Left renal pelvis (tissue), 4 donors: ENCODE measurements at regions not wholly inside any gene's neighbourhood (a gene's known extent, or its start where the extent isn't known, plus 50 kb on each side); places are given as distances from the start of the nearest gene placed in this dataset.

Source experiments
- DNase-seq, 4 donors: peaks; one replicate each; pipeline ENCODE4 v3.0.0-alpha.2; 2013; ENCODE audit warnings: low read depth in 4 of 4, low spot score in 3 of 4

DNA sequence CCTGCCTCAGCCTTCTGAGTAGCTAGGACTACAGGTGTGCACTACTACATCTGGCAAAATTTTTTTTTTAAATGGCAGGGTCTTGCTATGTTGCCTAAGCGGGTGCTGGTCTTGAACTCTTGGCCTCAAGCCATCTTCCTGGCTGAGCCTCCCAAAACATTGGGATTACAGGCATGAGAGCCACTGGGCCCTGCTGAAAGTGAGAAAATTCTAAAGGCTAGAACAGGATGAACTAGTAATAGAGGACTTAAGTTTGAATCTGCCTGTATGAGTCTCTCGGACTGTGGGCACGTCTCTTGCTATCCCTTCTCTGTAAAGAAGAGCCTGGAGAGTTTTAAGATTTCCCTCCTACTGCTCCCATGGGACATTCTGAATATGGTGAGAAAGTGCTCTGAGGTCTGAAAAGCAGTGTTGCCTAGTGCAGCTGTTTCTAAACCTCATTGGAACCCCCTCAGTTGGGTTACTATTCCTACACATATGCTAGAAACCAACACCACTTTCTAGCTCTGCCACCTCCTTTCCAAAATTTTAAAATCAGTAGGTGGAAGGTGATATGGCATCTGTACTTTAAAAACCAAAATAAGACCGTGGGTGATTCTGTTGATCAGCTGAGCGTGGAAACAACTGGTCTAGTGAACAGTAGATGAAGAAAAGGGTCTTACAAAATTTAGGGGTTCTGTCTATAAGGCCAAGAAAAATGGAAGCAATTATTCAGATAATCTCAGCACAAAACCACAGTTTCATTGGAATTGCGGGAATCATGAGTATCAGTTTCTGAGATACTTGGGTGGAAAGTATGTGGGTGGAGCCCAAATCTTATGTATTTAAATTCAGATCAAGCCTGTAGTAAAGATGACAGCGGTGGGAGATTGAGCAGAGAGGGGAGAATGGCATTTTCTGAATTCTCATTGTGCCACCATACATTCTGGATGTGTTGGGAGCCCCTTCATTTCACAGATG is 259.8 kb upstream of the CXCR4 start:
- DNase-seq: no peak

GRCh38 chr2:136376798-136377211 is 258.9 kb upstream of the CXCR4 start:
- DNase-seq: peak in 1 of 4 donors; percentile 14

DNA sequence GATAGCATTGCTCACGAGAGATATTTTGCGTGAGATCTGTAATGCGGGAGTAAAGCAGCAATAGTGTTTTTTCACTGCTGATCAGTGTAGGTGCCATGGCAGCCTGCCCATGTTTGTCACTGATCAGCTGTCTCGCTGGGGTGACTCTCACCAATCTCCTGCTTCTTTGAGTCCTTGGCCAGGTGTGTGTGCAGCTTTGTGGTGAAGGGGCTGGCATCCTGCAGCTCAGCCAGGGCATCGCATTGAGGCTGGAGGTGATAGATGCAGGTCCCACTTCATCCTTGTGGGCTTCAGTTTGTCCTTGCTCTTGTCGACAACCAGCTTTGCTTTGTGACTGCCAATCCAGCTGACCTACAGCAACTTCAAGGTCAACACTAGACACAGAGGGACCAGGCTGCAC is 258.3 kb upstream of the CXCR4 start:
- DNase-seq: no peak

- DNase-seq: no peak
Observed at GRCh38 chr2:136375017-136375901, 257.3 kb upstream of the CXCR4 start.

GRCh38 chr2:136373841-136374240 is 255.9 kb upstream of the CXCR4 start:
- DNase-seq: no peak

- DNase-seq: no peak
Observed at GRCh38 chr2:136373029-136373428, 255.1 kb upstream of the CXCR4 start.

DNA sequence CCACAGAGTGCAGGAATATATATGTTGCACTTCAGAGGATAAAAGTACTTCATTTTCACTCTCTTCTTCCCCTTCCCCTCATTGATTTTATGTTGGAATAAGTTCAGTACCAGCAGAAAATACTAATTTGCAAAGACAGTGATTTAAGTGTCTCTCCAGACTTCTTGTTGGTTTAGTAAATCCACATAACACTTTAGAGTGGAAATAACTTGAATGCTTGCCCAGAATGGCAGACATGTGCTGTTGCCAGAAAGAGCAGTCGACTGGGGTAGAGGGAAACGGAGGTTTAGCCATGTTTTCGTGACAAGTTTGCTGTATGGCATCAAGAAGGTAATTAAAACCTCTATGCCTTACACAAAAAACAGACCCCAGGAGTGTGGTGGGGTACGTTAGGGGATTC is 246.0 kb upstream of the CXCR4 start:
- DNase-seq: no peak

DNA sequence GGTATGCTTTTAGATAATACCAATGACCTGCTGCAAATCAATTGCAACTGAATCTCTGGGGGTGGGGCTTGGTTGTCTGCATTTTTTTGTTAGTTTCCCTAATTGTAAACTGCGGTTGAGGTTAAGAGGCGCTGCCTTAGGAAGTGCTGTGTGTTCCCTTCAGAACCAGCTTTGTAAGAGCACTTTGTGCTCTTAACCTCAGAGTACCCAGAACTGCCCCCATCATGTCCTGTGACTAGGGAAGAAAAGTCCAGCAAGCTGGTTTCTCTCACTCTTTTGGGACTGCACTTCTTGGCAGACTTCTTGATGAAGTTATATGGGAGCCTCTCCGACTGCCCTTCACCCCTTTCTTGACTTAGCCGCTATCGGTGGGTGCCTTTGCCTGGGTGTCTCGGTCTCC is 245.5 kb upstream of the CXCR4 start:
- DNase-seq: no peak

GRCh38 chr2:136362676-136363390 is 244.9 kb upstream of the CXCR4 start:
- DNase-seq: no peak

GRCh38 chr2:136361521-136361920 is 243.6 kb upstream of the CXCR4 start:
- no peak for DNase-seq

- DNase-seq: no peak
Observed at GRCh38 chr2:136360790-136361189, 242.8 kb upstream of the CXCR4 start.

GRCh38 chr2:136359121-136359965 is 241.4 kb upstream of the CXCR4 start:
- no peak for DNase-seq

DNA sequence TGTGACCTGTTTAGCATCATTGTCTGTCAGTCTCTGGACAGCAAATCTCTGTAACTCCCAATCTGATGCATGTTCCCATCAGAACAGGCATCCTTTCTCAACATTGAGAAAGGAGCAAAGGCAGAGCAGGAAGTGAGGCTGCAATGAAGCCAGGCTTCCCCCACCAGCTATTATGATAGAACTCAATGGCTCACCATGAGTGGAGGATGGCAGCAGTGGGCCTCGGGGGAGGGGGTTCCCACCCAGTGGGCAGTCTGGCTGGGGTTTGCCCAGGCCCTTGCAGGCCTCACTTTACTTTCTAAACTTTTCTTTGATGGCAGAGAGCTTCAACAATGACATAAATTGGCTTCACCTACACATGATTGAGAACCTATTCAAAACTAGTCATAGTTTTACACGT is 240.6 kb upstream of the CXCR4 start:
- DNase-seq: no peak

DNA sequence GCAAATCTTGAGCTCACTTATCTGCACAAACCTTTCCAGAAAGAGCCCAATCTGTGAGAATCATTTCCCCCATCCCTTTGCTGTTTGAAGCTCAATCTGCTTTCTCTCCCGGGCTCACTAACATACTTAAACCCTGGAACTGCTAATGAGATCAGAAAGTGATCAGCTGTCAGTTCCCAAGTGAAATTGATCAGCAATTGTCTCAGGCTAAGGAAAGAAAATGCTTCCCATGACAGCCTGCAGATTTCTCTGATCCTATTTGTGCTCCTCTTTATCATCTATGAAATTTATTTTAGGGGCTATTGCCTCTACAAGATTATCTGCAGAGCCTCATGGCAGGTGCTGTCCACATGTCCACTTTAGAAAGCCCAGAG is 239.0 kb upstream of the CXCR4 start:
- DNase-seq: no peak

GRCh38 chr2:136356125-136357006 is 238.4 kb upstream of the CXCR4 start:
- DNase-seq: no peak

DNA sequence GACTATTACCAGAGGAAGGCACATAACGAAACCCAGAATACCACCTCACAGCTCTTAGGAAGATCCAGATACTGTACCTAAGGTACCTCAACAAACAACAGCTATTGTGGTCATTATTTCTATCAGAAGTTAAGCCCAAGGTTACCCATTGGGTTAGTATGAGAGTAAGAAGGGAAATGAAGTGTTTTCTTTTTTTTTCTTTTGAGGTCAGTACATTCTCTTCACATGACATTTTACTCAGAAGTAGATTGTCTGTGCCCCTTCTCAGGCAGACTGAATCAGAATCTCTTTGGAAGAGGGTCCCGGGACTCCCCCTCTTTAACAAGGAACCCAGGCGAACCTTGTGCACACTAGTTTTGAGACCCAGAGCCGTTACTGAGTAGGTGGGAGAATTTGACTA is 233.7 kb upstream of the CXCR4 start:
- DNase-seq: no peak

DNA sequence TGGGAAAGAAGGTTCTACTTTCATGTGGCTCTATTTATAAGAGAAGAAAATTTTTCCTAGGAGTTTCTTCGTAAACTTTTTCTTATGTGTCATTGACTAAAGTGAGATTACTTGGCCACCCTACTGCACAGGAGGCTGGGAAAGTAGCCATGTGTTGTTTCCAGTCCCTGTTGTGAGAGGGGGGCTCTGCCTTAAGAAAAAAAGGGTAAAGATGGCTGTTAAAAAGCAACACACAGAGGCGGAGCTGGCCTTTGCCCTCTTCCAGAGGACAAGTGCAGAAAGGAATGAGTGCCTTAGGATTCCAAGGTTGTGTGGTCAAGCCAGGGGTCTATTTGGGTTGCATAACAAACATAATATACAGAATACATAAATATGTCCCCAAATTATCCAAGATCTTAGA is 230.0 kb upstream of the CXCR4 start:
- no peak for DNase-seq

DNA sequence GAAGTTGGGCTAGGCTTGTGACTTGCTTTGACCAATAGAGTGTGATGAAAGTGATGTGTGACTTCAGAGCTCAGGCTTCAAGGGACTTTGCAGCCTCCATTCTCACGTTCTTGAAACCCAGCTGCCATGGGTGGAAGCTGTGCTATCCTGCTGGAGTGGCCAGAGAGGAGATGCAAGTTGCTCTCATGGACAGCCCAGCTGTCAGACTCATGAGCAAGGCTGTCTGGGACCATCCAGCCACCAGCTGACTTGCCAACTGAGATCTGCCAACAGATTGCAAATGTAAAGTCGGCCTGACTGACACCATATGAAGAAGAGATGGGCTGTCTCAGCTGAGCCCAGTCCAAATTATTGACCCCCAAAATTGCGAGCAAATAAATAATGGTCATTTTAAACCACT is 226.4 kb upstream of the CXCR4 start:
- DNase-seq: no peak

- DNase-seq: no peak
Observed at GRCh38 chr2:136342138-136342537, 224.2 kb upstream of the CXCR4 start.
